GM19035 (cell line): ENCODE measurements at regions not wholly inside any gene's neighbourhood (a gene's known extent, or its start where the extent isn't known, plus 50 kb on each side); places are given as distances from the start of the nearest gene placed in this dataset.

Source experiments
- ATAC-seq: cut with Tn5 transposase; IDR thresholded peaks from one replicate; pipeline ENCODE4 v1.9.1; 2021; ENCODE audit not compliant: unreplicated experiment

DNA sequence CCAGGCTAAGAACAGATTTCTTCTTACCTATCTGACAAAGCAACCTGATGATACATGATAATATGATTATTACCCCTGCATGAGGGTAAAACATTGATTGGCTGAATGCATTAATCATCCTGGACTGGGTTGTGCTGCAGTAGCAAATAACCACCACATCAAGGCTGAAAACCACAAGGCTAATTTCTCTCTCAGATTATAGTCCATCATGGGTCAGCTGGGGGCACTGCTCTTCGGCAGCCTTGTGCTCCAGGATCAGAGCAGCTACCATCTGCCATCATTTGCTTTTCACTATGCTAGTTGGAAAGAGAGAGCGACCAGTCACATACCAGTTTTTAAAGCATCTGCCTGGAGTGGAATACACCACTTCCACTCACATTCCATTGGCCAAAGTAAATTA lies 383.5 kb downstream of the RASEF start:
- ATAC-seq = no peak

DNA sequence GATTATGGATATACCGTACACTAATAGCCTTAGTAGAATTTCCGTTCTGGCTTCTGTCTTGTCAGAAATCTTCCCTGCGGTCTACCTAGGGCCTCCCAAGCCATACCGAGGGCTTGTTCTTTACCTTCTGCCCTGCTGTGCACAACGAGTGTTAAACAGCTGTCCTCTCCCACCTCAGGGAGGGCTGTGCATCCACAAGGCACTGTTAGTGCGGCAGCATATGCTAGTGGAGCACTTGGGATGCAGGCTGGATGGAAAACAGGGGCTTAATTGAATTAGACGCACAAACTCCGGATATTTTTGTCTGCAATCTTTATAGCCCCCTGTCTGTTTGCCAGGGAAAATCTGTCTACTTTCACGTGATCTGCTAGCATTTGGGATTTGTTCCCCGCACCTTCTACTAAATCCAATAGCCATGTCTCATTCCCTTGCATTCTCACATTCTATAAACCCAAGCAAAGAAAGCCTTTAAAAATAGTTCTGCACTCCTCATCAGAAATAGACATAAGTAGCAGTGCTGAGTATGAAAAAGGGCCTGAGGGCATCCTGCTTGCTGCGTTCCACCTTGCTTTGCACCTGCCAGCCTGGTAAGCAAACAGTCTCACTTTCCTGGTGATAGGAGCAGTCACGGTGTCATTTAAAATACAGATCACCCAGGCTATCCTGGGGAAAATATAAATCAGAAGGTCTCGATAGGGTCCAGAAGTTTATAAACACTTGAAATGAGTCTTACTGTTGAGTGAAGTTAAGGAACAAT lies 382.6 kb downstream of the RASEF start:
- no peak for ATAC-seq

DNA sequence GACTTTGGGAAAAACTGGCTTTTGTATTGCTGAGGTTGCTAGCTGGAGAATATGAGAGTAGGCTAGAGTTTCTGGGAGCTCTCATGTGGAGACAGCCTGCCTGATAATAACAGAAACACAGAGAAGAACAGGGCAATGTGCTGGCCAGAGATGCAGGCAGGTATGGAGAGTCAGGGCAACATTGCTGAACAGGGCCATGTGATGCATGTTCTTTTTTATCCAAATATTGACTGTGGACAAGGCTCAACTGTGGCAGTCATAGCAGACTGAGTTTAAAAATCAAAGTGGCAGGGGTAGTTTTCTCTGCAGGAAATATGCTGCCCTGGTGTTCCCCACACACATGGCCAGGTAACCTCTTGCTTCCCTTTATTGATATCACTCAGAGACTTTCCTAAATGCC lies 381.1 kb downstream of the RASEF start:
- no peak for ATAC-seq

DNA sequence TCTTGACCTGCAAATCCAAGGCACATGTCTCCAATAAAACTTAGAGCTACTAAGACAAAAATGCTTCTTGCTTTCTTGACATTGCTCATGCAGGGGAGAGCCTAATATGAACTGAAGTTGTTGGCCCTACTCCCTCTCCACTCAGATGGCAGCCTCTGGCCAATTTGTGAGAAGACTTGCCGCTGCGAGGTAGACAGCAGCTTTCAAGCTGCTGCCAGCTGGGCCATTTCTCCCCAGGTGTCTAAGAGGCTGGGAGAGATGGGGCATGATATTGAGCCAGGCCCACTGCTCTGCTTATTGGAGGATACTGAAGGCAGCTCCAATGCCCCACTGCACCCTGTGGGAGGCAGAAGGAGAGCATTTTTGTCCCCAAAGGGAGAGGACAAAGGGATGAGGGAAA lies 380.5 kb downstream of the RASEF start:
- ATAC-seq = no peak

- ATAC-seq = no peak
Measured at GRCh38 chr9:82695704-82696103, 367.2 kb downstream of the RASEF start.

DNA sequence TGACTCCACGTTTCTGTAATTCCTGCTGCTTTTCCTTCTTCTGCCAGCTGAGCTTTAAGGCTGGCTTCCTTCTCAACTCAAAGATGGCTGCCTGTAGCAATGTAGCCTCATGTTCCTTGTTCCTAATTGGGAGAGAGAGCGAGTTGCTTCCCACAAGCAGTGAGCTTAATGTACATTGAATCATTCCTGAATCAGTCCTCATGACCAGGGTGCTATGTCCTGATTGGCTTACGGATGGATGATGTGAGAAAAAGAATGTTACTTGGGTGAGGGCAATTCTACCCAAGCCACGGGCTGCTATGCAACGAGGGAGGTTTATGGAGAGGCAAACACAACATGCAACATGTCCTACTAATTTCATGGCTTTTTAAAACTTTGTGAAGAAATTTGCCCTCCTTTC lies 356.2 kb downstream of the RASEF start:
- ATAC-seq = no peak

DNA sequence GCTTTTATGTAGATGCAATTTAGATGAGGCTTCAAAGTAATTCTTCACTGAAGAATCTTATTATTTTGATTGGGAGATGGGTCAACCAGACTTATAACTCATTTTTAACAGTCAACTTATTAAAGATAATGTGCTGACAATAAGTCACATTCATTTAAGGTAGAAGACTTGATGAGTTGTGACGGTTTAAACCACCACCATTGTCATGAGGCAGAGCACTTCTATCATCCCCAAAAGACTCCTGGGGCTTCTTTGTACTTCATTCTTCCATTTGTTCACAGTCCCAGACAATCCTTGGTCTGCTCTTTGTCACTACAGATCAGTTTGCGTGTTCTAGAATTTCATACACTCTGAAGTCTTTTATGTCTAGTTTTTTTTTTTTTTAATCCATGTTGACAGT lies 346.1 kb downstream of the RASEF start:
- no peak for ATAC-seq

DNA sequence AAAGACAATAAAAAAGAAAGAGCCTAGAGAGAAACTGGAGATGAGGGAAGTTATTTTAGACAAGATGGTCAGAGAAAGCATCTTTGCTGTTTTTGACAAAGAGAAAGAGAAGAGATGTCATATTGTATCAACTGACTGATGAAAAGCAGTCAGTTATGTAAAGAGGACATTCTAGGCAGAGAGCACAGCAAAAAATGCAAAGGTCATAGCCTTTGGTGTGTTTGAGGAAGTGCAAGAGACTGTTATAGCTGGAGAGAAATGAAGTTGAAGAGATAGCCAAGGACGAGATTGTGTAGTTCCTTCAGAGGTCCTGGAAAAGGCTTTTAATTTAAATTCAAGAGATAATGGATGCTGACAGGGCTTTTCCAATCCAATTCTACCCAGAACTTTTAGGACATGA lies 342.4 kb downstream of the RASEF start:
- ATAC-seq = no peak

DNA sequence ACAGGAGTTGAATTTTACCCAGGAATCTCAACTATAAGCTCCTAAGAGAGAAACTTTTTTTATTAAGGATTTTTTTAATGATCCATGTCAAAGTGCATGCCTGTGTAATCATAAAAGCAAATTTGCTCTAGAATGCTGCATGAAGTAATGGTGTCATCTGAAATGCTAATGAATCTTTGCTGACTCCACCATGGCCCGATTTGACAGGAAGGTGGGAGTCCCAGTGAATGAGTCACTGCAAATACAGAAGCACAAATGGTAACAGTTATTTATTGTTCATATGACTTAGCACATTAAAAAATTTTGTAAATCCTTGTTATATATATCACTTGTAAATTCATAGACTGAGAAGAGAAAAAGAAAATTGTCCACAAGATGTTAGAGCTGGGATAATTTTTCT lies 341.3 kb downstream of the RASEF start:
- no peak for ATAC-seq

GRCh38 chr9:82722051-82722450 lies 340.9 kb downstream of the RASEF start:
- ATAC-seq = no peak

DNA sequence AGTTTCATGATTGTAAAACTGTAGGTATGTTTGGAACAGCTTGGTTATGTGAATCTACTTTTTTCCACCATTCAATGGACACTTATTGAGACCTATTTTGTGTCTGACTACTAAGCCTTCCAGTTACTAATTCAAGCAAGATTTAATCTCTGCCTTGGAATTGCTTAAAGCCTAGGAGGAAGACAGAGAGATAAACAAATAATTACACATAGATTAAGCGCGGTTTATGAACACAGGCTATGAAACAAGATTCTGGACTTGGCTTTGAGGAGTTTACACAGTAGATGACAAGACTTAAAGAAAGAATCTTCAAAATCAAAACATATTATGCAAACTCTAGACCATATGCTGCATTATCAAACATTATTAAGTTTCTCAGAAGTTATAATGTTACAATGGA lies 340.4 kb downstream of the RASEF start:
- ATAC-seq = no peak

- no peak for ATAC-seq
Measured at GRCh38 chr9:82726424-82727276, 336.3 kb downstream of the RASEF start.

GRCh38 chr9:82729141-82729540 lies 333.8 kb downstream of the RASEF start:
- ATAC-seq = no peak

- ATAC-seq = no peak
Measured at GRCh38 chr9:82729991-82730589, 332.9 kb downstream of the RASEF start.

GRCh38 chr9:82732928-82733327 lies 330.0 kb downstream of the RASEF start:
- no peak for ATAC-seq

DNA sequence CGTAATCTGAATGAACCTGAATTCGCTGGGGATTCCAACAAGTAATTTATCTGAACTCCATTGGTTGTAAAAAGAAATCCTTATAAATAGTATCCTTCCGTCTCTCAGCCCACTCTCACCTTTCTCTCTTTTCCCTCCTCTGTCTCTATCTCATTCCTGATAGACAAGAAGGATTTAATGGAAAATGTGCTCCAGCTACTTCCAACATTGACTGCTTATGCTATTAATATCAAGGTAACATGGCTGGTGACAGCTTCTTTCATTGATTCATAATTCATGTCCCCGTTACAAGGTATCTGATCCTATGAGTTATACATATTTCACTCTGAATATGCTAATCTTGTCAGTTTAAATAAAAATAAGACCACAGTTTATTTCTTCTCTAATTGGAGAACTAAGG lies 326.8 kb downstream of the RASEF start:
- ATAC-seq = no peak

DNA sequence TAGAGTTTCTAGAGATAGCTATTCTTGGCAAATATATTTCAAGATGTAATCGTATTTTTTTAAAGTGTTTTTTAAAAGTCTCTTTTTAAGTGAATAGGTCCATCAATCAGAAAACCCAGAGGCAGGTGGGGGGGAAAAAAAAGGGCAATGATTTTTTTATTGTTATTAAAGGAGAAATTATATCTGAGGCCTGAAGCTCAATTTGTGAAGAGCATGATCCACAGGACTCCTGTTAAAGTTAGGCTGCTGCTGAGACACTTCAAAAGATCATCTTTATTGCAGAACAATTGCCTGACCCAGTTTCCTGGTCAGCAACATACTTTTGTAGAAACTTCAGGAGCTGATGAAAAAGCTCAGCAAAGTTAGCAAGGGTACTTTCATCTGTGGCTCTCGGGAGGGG lies 326.2 kb downstream of the RASEF start:
- ATAC-seq = no peak

DNA sequence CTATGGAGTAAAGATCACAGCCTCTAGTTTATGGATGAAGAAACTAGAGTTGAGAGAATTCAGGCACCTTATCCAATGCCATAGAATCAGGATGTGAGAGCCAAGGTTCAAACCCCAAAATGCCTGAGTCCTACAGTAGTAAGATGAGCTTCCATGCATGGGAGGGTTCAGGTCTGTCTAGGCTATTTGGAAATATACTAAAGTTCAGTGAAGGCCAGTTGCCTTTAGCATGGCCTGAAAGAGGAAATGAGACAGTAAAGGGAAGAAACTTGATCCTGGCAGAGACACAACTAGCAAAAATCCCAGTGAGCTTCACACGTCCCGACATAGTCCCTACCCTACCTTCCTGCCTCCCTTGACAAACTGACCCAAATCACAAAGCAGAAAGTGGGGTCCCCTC lies 317.0 kb downstream of the RASEF start:
- ATAC-seq = no peak

DNA sequence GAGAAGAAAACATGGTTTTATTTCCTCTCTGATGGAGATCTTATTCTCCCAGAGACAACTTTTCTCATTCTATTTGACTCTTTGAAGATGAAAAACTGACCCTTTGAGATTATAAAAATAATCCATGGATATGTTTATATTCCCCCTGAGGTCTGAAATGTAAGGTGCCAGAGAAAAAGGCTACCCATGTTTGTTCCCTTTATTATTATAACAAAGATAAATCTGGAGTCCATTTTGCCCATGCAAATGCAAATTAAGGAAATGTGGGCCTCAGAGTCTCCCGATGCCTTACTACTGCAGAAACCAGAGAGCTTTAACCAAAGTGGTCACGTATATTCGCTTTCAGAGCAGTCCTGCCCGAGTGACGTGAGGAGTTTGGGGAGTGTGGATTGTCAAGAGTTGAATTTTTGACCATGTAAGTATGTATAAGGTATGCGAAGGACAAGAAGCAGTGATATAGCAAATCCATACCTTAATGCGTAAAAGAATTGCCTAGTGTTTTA lies 312.5 kb downstream of the RASEF start:
- ATAC-seq = no peak

DNA sequence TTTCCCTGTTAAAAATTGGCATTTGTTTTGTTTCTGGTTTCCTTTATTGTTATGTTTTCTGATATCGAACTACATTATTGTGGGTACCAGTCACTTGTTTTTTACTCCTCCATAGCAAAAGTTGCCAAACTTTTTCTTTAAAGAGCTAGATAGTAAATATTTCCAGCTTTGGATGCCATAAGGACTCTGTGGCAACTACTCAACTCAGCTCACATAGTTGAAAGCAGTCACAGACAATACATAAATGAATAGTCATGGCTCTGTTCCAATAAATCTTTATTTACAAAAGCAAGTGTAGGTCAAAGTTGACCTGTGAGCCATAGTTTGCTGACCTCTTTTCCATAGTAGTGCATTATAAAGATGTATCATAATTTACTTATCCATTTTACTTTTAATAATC lies 305.0 kb downstream of the RASEF start:
- ATAC-seq = no peak

DNA sequence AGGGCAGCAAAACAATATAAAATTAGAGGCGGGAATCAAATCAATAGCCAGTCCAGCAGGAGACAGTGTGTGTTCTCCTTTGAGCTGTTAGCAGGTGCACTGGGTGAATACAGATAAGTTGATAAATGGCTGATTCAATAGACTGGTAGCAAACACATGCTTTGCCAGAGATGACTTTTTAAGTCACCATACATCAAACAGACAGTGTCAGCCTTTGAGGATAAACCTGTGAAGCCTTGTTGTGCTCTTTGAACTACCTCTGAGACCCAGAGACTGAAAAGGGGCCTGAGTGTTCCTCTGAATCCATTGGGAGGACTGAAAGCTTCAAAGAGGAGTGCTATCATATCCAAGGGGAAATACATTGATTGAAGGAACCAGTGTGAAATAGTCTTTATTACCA lies 301.9 kb downstream of the RASEF start:
- ATAC-seq = no peak

- ATAC-seq = no peak
Measured at GRCh38 chr9:82761956-82762355, 301.0 kb downstream of the RASEF start.
